Liver (tissue), 8 donors: ENCODE measurements at regions not wholly inside any gene's neighbourhood (a gene's known extent, or its start where the extent isn't known, plus 50 kb on each side); places are given as distances from the start of the nearest gene placed in this dataset.

ENCODE experiments used
- DNase-seq: peaks from one replicate; pipeline ENCODE4 v3.0.0-alpha.2; 2017; ENCODE audit warnings: low spot score
- H3K27ac ChIP-seq, 2 donors: one replicate each; pipeline ENCODE4 v1.7.0; 2013; ENCODE audit warnings: inconsistent platforms in 2 of 2, low read length in 2 of 2, control low read depth in 1 of 2, low read depth in 1 of 2, mild to moderate bottlenecking in 1 of 2
- H3K27me3 ChIP-seq, 4 donors: one replicate each; pipeline versions ENCODE4 v1.6.1 to v1.7.0; 2013; ENCODE audit warnings: low read length in 3 of 4, inconsistent platforms in 1 of 4, mild to moderate bottlenecking in 1 of 4, moderate library complexity in 1 of 4; ENCODE audit not compliant: control insufficient read depth in 4 of 4, insufficient read depth in 4 of 4
- H3K36me3 ChIP-seq, 4 donors: one replicate each; pipeline versions ENCODE4 v1.6.1 to v1.7.0; 2013; ENCODE audit warnings: low read length in 3 of 4, mild to moderate bottlenecking in 3 of 4, low read depth in 1 of 4, moderate library complexity in 1 of 4; ENCODE audit not compliant: control insufficient read depth in 4 of 4, insufficient read depth in 3 of 4
- H3K4me1 ChIP-seq, 4 donors: one replicate each; pipeline versions ENCODE4 v1.6.1 to v1.7.0; 2013; ENCODE audit warnings: low read length in 3 of 4, mild to moderate bottlenecking in 3 of 4, moderate library complexity in 1 of 4; ENCODE audit not compliant: control insufficient read depth in 4 of 4, insufficient read depth in 4 of 4
- H3K4me3 ChIP-seq, 3 donors: one replicate each; pipeline versions ENCODE4 v1.6.1 to v1.7.0; 2013; ENCODE audit warnings: low read length in 3 of 3, control low read depth in 1 of 3, low read depth in 1 of 3, mild to moderate bottlenecking in 1 of 3
- H3K9ac ChIP-seq, 2 donors: one replicate each; pipeline ENCODE4 v1.7.0; 2013; ENCODE audit warnings: low read length in 2 of 2, mild to moderate bottlenecking in 2 of 2, moderate library complexity in 2 of 2, control low read depth in 1 of 2, low read depth in 1 of 2
- H3K9me3 ChIP-seq, 4 donors: one replicate each; pipeline versions ENCODE4 v1.6.1 to v1.7.0; 2013; ENCODE audit warnings: low read length in 3 of 4; ENCODE audit not compliant: control insufficient read depth in 4 of 4
- EGR1 ChIP-seq, 2 donors: IDR thresholded peaks; 2 replicates each; pipeline ENCODE4 v1.6.1; 2016 to 2018; ENCODE audit warnings: antibody characterized with exemption in 2 of 2, low read depth in 2 of 2
- FOXA2 ChIP-seq: IDR thresholded peaks from 2 replicates; pipeline ENCODE4 v1.6.1; 2016; ENCODE audit warnings: antibody characterized with exemption
- GABPA ChIP-seq, 2 donors: IDR thresholded peaks in 1 of 2; conservative IDR thresholded peaks in 1 of 2; 2 replicates each; pipeline ENCODE4 v1.6.1; 2016; ENCODE audit warnings: antibody characterized with exemption in 2 of 2, mild to moderate bottlenecking in 1 of 2, moderate library complexity in 1 of 2
- HNF4A ChIP-seq, 2 donors: conservative IDR thresholded peaks; 2 replicates each; pipeline ENCODE4 v1.6.1; 2016; ENCODE audit warnings: antibody characterized with exemption in 2 of 2, mild to moderate bottlenecking in 2 of 2
- HNF4G ChIP-seq: IDR thresholded peaks from 2 replicates; pipeline ENCODE4 v1.6.1; 2016; ENCODE audit warnings: antibody characterized with exemption
- JUND ChIP-seq, 2 donors: IDR thresholded peaks; 2 replicates each; pipeline ENCODE4 v1.6.1; 2016; ENCODE audit warnings: antibody characterized with exemption in 2 of 2
- RAD21 ChIP-seq, 2 donors: IDR thresholded peaks; 2 replicates each; pipeline ENCODE4 v1.6.1; 2016; ENCODE audit warnings: antibody characterized with exemption in 2 of 2, mild to moderate bottlenecking in 2 of 2
- RXRA ChIP-seq, 2 donors: IDR thresholded peaks; 2 replicates each; pipeline ENCODE4 v1.6.1; 2017 to 2018; ENCODE audit warnings: antibody characterized with exemption in 2 of 2, mild to moderate bottlenecking in 1 of 2
- SP1 ChIP-seq: IDR thresholded peaks from 2 replicates; pipeline ENCODE4 v1.6.1; 2018; ENCODE audit warnings: antibody characterized with exemption, mild to moderate bottlenecking
- TAF1 ChIP-seq: conservative IDR thresholded peaks from 2 replicates; pipeline ENCODE4 v1.6.1; 2016; ENCODE audit warnings: antibody characterized with exemption, mild to moderate bottlenecking
- YY1 ChIP-seq: IDR thresholded peaks from 2 replicates; pipeline ENCODE4 v1.6.1; 2016; ENCODE audit warnings: antibody characterized with exemption, mild to moderate bottlenecking
- WGBS: extraction: QIAGEN DNeasy Blood & Tissue Kit; methylation state at CpG from one replicate; pipeline ENCODE4 v1.1.7; 2013; 5-methylcytosine and 5-hydroxymethylcytosine counted together
- TF ChIP-seq, protein P1 (sequence below): IDR thresholded peaks from 2 replicates; pipeline ENCODE4 v1.6.1; 2016; ENCODE audit warnings: antibody characterized with exemption, mild to moderate bottlenecking
- TF ChIP-seq, protein P2 (sequence below): fragments of 150-350 bp; IDR thresholded peaks from 2 replicates; pipeline ENCODE4 v1.5.1; 2017; ENCODE audit warnings: improper control_type of control experiment, low read depth, low read length; ENCODE audit not compliant: missing input control
- TF ChIP-seq, protein P3 (sequence below): IDR thresholded peaks from 2 replicates; pipeline ENCODE4 v1.6.1; 2016; ENCODE audit warnings: antibody characterized with exemption
- TF ChIP-seq, protein P4 (sequence below): IDR thresholded peaks from 2 replicates; pipeline ENCODE4 v1.6.1; 2016; ENCODE audit warnings: antibody characterized with exemption
- TF ChIP-seq, protein P5 (sequence below): IDR thresholded peaks from 2 replicates; pipeline ENCODE4 v1.6.1; 2016; ENCODE audit warnings: antibody characterized with exemption
- donor health status: healthy.
- donor health status: healthy.
- donor health status: healthy.
- donor health status: healthy.
- donor health status: healthy.

DNA sequence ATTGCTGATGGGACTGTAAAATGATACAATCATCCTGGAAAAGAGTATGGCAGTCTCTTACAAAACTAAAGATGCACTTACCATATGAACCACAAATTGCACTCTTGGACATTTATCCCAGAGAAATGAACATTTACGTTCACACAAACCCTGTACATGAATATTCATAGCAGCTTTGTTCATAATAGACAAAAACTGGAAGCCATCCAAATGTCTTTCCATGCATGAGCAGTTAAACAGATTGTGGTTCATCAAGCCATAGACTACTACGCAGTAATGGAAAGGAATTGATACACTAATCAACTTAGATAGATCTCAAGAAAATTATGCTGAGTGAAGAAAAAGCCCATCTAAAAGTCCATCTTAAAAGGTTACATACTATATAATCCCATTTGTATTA is 156.1 kb upstream of the SLC39A10 start:
- Histone ChIP-seq H3K27ac (no peak overlapping the region), H3K9me3 (no peaks in the 10 kb centered on the region), H3K4me1 (no peaks in the 10 kb centered on the region), H3K27me3 (no peaks in the 10 kb centered on the region), H3K36me3 (no peaks in the 10 kb centered on the region), H3K9ac (no peak overlapping the region), H3K4me3 (no peak overlapping the region)
- 83% methylated on average over 2 of the region's 2 CpGs for WGBS
- TF ChIP-seq TAF1 (no peak), JUND (IDR thresholded peaks at IDR 0.05) (no peak), FOXA2 (no peak), GABPA (IDR thresholded peaks at IDR 0.05 in 1 of 2, conservative IDR thresholded peaks at IDR 0.05 in 1 of 2) (no peak), HNF4A (conservative IDR thresholded peaks at IDR 0.05) (no peak), RAD21 (IDR thresholded peaks at IDR 0.05) (no peak), HNF4G (no peak), SP1 (no peak), EGR1 (IDR thresholded peaks at IDR 0.05; ENCODE audit: low read depth in 2 of 2) (no peak), RXRA (IDR thresholded peaks at IDR 0.05) (no peak), YY1 (no peak)
- TF ChIP-seq, protein P1, sequence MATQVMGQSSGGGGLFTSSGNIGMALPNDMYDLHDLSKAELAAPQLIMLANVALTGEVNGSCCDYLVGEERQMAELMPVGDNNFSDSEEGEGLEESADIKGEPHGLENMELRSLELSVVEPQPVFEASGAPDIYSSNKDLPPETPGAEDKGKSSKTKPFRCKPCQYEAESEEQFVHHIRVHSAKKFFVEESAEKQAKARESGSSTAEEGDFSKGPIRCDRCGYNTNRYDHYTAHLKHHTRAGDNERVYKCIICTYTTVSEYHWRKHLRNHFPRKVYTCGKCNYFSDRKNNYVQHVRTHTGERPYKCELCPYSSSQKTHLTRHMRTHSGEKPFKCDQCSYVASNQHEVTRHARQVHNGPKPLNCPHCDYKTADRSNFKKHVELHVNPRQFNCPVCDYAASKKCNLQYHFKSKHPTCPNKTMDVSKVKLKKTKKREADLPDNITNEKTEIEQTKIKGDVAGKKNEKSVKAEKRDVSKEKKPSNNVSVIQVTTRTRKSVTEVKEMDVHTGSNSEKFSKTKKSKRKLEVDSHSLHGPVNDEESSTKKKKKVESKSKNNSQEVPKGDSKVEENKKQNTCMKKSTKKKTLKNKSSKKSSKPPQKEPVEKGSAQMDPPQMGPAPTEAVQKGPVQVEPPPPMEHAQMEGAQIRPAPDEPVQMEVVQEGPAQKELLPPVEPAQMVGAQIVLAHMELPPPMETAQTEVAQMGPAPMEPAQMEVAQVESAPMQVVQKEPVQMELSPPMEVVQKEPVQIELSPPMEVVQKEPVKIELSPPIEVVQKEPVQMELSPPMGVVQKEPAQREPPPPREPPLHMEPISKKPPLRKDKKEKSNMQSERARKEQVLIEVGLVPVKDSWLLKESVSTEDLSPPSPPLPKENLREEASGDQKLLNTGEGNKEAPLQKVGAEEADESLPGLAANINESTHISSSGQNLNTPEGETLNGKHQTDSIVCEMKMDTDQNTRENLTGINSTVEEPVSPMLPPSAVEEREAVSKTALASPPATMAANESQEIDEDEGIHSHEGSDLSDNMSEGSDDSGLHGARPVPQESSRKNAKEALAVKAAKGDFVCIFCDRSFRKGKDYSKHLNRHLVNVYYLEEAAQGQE: no peak
- TF ChIP-seq, protein P2, sequence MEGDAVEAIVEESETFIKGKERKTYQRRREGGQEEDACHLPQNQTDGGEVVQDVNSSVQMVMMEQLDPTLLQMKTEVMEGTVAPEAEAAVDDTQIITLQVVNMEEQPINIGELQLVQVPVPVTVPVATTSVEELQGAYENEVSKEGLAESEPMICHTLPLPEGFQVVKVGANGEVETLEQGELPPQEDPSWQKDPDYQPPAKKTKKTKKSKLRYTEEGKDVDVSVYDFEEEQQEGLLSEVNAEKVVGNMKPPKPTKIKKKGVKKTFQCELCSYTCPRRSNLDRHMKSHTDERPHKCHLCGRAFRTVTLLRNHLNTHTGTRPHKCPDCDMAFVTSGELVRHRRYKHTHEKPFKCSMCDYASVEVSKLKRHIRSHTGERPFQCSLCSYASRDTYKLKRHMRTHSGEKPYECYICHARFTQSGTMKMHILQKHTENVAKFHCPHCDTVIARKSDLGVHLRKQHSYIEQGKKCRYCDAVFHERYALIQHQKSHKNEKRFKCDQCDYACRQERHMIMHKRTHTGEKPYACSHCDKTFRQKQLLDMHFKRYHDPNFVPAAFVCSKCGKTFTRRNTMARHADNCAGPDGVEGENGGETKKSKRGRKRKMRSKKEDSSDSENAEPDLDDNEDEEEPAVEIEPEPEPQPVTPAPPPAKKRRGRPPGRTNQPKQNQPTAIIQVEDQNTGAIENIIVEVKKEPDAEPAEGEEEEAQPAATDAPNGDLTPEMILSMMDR: no peak
- TF ChIP-seq, protein P3, sequence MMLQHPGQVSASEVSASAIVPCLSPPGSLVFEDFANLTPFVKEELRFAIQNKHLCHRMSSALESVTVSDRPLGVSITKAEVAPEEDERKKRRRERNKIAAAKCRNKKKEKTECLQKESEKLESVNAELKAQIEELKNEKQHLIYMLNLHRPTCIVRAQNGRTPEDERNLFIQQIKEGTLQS: no peak
- TF ChIP-seq, protein P4, sequence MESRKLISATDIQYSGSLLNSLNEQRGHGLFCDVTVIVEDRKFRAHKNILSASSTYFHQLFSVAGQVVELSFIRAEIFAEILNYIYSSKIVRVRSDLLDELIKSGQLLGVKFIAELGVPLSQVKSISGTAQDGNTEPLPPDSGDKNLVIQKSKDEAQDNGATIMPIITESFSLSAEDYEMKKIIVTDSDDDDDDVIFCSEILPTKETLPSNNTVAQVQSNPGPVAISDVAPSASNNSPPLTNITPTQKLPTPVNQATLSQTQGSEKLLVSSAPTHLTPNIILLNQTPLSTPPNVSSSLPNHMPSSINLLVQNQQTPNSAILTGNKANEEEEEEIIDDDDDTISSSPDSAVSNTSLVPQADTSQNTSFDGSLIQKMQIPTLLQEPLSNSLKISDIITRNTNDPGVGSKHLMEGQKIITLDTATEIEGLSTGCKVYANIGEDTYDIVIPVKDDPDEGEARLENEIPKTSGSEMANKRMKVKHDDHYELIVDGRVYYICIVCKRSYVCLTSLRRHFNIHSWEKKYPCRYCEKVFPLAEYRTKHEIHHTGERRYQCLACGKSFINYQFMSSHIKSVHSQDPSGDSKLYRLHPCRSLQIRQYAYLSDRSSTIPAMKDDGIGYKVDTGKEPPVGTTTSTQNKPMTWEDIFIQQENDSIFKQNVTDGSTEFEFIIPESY: no peak
- TF ChIP-seq, protein P5, sequence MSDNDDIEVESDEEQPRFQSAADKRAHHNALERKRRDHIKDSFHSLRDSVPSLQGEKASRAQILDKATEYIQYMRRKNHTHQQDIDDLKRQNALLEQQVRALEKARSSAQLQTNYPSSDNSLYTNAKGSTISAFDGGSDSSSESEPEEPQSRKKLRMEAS: no peak
- no peak for DNase-seq
